GM12873 (cell line): ENCODE measurements at regions not wholly inside any gene's neighbourhood (a gene's known extent, or its start where the extent isn't known, plus 50 kb on each side); places are given as distances from the start of the nearest gene placed in this dataset.

Experiments used
- TF ChIP-seq, protein P1 (sequence below): IDR thresholded peaks from 2 replicates; pipeline ENCODE4 v1.5.1; 2012; ENCODE audit warnings: low read depth, mild to moderate bottlenecking, moderate library complexity, low read length, control low read depth; ENCODE audit not compliant: insufficient read depth; ENCODE audit errors: missing control alignments

DNA sequence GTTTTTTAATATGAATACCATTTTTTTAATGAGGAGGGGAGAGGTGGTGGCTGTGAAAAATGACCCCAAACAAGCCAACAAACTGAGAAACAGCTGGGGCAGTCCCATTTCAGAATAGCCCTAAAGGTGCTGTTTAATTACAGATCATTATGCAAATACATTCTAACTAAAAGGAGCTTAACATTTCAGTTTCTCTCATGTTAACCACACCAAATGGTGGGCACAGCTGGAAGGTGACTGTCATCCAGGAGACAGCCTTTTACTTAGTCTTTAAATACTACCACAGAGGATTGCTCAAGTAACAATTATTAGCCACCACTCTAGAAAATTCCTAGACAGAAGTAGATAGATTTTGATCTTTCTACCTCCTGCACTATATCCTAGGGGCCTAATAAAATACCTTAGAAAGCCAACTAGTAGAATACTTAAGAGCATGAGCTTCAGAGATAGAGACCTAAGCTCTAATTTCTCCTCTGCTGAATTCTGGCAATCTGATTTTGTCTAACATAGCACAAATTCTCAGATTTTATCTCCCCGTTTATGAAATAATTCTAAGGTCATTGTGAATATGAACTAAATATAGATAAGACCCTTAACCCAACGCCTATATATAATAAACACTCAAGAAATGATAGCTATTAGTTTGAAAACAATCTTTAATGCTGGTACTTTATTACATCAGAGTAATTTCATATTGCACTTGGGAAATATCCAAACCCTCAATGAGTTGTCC lies 615.1 kb upstream of the NRSN1 start:
- TF ChIP-seq, protein P1, sequence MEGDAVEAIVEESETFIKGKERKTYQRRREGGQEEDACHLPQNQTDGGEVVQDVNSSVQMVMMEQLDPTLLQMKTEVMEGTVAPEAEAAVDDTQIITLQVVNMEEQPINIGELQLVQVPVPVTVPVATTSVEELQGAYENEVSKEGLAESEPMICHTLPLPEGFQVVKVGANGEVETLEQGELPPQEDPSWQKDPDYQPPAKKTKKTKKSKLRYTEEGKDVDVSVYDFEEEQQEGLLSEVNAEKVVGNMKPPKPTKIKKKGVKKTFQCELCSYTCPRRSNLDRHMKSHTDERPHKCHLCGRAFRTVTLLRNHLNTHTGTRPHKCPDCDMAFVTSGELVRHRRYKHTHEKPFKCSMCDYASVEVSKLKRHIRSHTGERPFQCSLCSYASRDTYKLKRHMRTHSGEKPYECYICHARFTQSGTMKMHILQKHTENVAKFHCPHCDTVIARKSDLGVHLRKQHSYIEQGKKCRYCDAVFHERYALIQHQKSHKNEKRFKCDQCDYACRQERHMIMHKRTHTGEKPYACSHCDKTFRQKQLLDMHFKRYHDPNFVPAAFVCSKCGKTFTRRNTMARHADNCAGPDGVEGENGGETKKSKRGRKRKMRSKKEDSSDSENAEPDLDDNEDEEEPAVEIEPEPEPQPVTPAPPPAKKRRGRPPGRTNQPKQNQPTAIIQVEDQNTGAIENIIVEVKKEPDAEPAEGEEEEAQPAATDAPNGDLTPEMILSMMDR, result no peak

DNA sequence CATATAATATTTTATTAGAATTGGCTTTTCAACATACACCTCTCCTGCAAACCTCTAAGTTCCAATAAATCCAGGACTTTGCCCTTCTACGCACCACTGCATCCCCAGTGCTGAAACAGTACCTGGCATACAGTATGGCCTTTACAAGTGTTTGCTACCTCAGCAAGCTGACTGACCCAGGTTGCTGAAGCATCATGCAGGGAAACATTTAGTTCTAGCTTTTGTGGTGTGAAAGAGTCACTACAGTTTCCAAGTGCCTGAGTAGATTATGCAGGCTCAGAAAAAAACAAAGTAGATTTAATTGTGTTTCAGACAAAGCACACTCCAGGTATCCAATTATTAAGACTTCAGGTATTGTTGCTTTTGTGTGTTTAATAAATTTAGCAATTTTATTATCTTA lies 614.2 kb upstream of the NRSN1 start:
- TF ChIP-seq, protein P1, result no peak

DNA sequence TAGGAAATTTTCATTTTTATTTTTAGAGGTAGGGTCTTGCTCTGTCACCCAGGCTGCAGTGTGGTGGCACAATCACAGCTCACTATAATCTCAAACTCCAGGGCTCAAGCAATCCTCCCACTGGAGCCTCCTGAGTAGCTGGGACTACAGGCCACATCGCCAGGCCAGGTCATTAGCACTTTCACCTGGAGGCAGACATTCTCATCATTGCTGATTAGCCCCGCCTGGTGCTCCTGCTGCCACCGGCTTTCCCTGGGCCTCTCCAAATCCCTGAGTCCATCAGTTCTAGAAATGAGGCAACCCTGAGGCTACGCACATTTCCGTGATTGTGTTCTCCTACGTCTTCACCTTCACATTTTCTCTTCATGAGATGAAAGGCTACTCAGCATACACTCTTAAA lies 607.7 kb upstream of the NRSN1 start:
- TF ChIP-seq, protein P1, result no peak

DNA sequence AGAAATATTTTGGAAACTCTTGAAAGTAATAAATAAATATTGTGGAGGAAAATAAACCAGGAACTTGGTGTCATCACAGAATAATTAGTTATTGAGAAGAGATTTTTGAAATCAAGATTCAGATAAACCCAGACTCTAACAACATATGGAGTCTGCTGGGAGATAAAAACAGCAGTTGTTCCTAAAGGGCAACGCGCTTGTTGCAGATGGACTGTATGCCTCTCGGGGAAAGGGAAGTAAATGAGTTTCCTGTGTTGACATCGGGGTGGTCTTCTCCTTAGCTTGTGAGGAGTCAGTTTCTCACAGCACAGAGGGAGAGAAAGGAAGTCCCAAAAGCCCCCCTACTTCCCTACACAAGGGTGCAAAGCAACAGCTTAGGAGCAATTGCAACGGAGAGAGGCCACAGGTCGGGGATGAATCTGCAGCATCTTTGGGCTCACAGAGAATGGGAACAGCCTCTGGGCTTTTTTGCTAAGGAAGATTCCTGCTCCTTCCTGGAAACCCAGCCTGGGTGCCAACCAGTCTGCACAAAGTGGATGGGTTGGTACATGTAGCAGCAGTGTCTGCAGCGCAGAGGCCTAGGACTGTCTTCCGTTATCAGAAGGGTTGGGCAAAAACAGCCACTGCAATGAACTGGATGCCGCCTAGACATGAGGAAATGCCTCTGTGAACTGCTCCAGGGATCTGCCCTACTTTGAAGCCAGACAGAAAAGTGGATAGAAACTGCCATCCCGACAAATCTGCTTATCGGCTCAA lies 603.0 kb upstream of the NRSN1 start:
- TF ChIP-seq, protein P1, result no peak

DNA sequence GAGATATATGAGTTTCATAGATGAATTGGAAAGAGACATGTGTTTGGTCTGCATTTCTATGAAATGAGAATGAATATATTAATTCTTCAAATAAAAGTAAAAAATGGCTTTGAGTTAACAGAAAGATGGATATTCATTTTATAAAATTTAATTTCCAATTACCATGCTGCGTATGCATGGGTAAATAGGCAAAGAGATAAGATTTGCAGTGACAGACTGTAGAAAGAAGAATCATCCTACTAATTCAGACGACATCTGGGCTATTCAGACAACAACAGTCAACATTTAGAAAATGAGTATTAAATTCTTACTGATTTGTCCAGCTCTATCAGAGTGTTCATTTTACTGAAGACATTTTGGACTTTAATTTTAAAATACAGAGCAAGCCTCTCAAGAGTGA lies 602.2 kb upstream of the NRSN1 start:
- TF ChIP-seq, protein P1, result no peak

DNA sequence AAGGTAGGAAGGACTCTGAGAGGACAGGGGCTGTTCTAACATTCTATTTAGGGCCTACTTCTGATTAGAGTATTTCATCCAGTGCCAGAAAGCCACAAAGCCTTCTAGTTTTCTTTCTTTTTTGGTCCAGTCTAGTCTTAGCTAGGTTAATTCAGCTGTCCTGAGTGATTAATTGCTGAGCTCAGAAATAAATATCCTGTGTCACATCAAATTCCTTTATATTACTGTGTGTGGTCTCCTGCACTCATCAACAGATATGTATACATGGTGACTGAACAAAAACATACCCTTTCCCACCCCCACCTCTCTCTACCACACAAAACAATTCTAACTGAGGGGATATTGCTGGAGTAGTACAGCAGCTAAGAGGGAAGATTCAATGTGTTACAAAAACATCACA lies 601.5 kb upstream of the NRSN1 start:
- TF ChIP-seq, protein P1, result no peak

DNA sequence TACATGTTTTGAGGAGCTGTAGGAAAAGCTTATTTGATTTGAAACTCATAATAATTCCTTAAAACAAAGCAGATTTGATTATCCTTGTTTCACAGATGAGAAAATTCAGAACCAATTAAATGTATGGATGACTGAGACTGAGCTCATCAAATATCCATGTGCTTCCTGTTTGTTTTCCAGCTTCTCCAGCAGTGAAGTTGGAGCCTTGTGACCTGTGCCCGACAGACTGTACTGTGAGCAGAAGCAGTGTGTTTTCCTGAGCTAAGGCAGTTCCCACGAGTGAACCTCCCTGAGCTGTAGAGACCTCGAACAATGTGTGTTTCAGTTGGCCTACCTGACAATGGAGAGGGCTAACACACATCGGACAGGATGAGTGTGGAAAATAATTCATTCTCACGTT lies 599.5 kb upstream of the NRSN1 start:
- TF ChIP-seq, protein P1, result no peak
